Lower lobe of right lung (tissue), 2 donors: ENCODE measurements at regions not wholly inside any gene's neighbourhood (a gene's known extent, or its start where the extent isn't known, plus 50 kb on each side); places are given as distances from the start of the nearest gene placed in this dataset.
A peak's percentile ranks its signal among the peaks of the same experiment; 100 is the strongest.

ENCODE experiments used
- ATAC-seq, 2 donors: fragments of 200-7000 bp; cut with Tn5 transposase; one replicate each; pipeline ENCODE4 v1.9.1; 2020 to 2022; ENCODE audit warnings: mild to moderate bottlenecking in 2 of 2, moderate library complexity in 2 of 2
- DNase-seq: peaks from one replicate; pipeline ENCODE4 v3.0.0-alpha.2; 2020
- H3K27ac ChIP-seq: fragments of 200-600 bp; one replicate; pipeline ENCODE4 v1.8.0; 2022
- H3K27me3 ChIP-seq: fragments of 200-600 bp; one replicate; pipeline ENCODE4 v1.8.0; 2022; ENCODE audit warnings: low read depth
- H3K36me3 ChIP-seq: fragments of 200-600 bp; one replicate; pipeline ENCODE4 v1.8.0; 2022; ENCODE audit warnings: mild to moderate bottlenecking
- H3K4me1 ChIP-seq: fragments of 200-600 bp; one replicate; pipeline ENCODE4 v1.8.0; 2022
- H3K4me3 ChIP-seq: fragments of 200-600 bp; one replicate; pipeline ENCODE4 v1.8.0; 2022; ENCODE audit warnings: mild to moderate bottlenecking
- H3K9me3 ChIP-seq: fragments of 200-600 bp; one replicate; pipeline ENCODE4 v1.8.0; 2022
- intact Hi-C: fragments of 100-400 bp; cut with DNase I; formaldehyde crosslinking; loops from one replicate; pipeline ENCODE4 v1.11.0; 2022
- TF ChIP-seq, protein P1 (sequence below): fragments of 200-600 bp; IDR thresholded peaks from one replicate; pipeline ENCODE4 v1.8.0; 2022; ENCODE audit warnings: antibody characterized with exemption, mild to moderate bottlenecking
- donor health status: DM: no; HTN: yes; CAD: no; lungs with severe emphysema.

DNA sequence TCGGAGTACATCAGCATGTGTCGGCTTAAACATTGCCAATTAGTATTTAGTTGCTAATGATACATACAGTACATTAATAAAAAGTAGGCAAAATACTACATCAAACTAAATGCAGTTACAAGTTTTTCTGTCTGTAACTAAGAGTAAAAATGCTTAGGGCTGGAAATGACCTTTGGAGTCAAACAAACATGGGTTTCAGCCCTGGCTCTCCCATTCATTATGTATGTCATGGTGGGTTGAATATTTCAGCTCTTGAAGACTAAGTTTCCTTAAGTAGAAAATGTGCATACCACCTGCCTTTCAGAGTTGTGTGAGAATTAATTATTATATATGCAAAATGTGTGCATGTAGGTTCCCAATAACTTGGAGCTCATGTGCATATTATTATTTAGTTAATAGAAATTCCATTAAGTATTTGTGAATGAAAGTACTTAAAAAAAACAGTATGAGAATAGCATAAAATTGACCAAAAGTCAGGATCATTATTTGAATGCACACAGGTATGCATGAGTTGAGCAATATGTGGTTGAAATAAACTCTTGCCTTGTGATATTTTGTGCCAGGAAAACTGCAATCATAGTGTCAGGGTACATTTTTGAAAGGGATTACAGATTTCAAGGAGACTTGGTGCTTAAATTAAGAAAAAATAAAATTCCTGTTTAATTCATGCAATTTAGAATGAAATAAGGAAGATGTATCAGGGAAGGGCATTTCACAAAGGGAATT, 2048.7 kb downstream of the PCDH7 start:
- no peak overlapping the region for H3K4me3 ChIP-seq
- intact Hi-C loops, result no loop called here
- no peaks in the 10 kb centered on the region for H3K36me3 ChIP-seq
- no peaks in the 10 kb centered on the region for H3K27me3 ChIP-seq
- H3K9me3 ChIP-seq, result no peaks in the 10 kb centered on the region
- no peak for DNase-seq
- no peak overlapping the region for H3K27ac ChIP-seq
- ATAC-seq, result no peak
- TF ChIP-seq, protein P1, sequence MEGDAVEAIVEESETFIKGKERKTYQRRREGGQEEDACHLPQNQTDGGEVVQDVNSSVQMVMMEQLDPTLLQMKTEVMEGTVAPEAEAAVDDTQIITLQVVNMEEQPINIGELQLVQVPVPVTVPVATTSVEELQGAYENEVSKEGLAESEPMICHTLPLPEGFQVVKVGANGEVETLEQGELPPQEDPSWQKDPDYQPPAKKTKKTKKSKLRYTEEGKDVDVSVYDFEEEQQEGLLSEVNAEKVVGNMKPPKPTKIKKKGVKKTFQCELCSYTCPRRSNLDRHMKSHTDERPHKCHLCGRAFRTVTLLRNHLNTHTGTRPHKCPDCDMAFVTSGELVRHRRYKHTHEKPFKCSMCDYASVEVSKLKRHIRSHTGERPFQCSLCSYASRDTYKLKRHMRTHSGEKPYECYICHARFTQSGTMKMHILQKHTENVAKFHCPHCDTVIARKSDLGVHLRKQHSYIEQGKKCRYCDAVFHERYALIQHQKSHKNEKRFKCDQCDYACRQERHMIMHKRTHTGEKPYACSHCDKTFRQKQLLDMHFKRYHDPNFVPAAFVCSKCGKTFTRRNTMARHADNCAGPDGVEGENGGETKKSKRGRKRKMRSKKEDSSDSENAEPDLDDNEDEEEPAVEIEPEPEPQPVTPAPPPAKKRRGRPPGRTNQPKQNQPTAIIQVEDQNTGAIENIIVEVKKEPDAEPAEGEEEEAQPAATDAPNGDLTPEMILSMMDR, result no peak
- H3K4me1 ChIP-seq, result no peaks in the 10 kb centered on the region

DNA sequence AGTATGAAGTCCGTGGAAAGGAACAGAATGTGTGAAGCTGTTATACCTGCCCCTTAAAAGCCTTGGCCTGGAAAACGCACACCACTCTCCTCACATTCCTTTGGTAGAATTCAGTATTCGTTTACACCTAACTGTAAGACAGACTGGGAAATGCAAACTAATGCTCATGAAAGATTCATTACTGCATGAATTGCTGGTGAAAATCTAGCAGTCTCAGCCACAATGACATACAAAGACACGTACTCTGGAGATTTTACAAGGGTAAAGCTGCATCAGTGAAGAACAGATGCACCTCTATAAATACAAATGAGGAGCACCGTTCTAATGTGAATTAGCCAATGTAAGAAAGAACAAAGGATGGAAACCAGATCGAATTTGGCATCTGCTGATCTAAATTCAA, 2051.3 kb downstream of the PCDH7 start:
- Histone ChIP-seq H3K36me3 (no peaks in the 10 kb centered on the region), H3K4me1 (no peaks in the 10 kb centered on the region), H3K4me3 (no peak overlapping the region), H3K27me3 (no peaks in the 10 kb centered on the region), H3K27ac (no peak overlapping the region), H3K9me3 (no peaks in the 10 kb centered on the region)
- TF ChIP-seq, protein P1, result no peak
- intact Hi-C loops, result no loop called here
- ATAC-seq (no peak), DNase-seq (no peak)

DNA sequence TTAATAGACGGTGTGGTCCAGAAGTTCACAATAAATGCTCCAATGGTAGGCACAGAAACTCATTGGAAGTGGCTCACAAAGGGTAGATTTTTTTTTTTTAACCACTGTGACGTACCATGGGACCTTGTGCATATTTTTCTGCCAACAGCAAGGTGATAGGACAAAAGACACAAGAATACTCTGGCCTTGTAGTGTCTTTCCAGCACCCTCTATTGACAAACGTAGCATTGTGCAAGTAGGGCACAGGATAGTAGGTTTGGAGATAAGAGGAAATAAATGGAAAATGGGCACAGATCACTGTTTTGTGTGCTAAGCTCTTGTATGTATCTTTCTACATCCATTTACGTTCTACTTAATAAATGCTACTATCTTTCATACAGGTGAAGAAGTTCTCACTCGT, 2054.9 kb downstream of the PCDH7 start:
- DNase-seq (no peak), ATAC-seq (peak; percentile 72 to 89)
- Histone ChIP-seq H3K36me3 (no peaks in the 10 kb centered on the region), H3K27ac (no peak overlapping the region), H3K4me3 (no peak overlapping the region), H3K27me3 (no peaks in the 10 kb centered on the region), H3K4me1 (no peaks in the 10 kb centered on the region), H3K9me3 (no peaks in the 10 kb centered on the region)
- TF ChIP-seq, protein P1, result peak; percentile 34
- intact Hi-C loops, result no loop called here

DNA sequence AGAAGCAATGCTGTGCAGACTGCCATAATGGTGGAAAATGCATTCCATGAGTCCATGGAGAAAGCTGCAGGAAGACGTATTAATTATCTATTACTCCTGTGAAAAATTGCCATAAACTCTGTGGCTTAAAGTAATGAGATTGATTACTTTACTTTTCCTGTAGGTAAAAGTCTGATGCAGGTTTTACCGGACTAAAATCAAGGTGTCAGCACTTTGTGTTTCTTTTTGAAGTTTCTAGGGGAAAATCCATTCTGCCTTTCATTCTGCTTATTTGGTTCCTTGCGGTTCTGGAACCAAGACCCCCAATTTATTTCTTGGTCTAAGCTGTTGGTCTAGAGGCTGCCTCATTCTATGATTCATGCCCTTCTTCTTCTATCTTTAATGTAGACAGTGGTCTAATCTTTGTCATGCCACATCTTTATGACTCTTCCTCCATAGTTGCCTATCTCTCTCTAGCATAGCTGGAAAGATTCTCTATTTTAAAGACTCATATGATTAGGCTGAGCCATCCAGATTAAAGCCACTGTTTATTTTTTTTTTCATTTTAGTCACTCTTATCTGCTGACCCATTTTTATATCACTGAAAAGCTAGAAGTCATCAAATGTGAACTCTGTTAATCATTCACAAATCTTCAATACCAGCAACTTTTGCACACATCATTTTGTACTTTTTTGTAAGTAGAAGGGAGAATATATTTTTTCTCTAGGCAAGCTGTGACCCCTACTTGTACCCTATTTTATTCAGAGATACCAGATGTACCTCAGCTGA, 2056.4 kb downstream of the PCDH7 start:
- DNase-seq, result no peak
- no peak overlapping the region for H3K4me3 ChIP-seq
- no peaks in the 10 kb centered on the region for H3K36me3 ChIP-seq
- H3K27ac ChIP-seq, result no peak overlapping the region
- intact Hi-C loops, result no loop called here
- H3K9me3 ChIP-seq, result no peaks in the 10 kb centered on the region
- H3K4me1 ChIP-seq, result no peaks in the 10 kb centered on the region
- TF ChIP-seq, protein P1, result no peak
- H3K27me3 ChIP-seq, result no peaks in the 10 kb centered on the region
- no peak for ATAC-seq

DNA sequence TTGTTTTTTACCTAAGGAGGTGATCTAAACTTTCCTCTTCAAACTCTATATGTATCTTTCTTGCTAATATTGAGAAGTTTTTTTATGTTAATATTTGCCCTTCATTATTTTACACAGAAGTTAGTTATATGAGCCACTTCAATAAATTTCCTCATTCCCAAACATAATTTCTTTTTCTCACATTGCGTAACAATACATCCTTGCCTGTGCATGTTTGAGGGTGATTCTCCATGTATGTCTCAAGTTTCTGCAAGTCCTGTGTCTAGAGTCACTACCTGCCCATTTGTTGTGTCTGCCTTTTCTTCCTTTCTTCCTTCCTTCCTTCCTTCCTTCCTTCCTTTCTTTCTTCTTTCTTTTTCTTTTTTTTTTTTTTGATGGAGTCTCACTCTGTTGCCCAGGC, 2057.9 kb downstream of the PCDH7 start:
- TF ChIP-seq, protein P1, result no peak
- no peak for ATAC-seq
- no peak overlapping the region for H3K27ac ChIP-seq
- no peaks in the 10 kb centered on the region for H3K9me3 ChIP-seq
- no peaks in the 10 kb centered on the region for H3K36me3 ChIP-seq
- no peaks in the 10 kb centered on the region for H3K4me1 ChIP-seq
- H3K4me3 ChIP-seq, result no peak overlapping the region
- intact Hi-C loops, result no loop called here
- no peak for DNase-seq
- no peaks in the 10 kb centered on the region for H3K27me3 ChIP-seq
